Left kidney (tissue), 1 donor: ENCODE measurements at regions not wholly inside any gene's neighbourhood (a gene's known extent, or its start where the extent isn't known, plus 50 kb on each side); places are given as distances from the start of the nearest gene placed in this dataset.
"Not testable (repeated sequence)": the region's sequence is repeated elsewhere in the genome, so short reads cannot be mapped to it uniquely, and the experiment has no call there.

ENCODE experiments used
- DNase-seq: peaks from one replicate; pipeline ENCODE4 v3.0.0-alpha.2; 2013

DNA sequence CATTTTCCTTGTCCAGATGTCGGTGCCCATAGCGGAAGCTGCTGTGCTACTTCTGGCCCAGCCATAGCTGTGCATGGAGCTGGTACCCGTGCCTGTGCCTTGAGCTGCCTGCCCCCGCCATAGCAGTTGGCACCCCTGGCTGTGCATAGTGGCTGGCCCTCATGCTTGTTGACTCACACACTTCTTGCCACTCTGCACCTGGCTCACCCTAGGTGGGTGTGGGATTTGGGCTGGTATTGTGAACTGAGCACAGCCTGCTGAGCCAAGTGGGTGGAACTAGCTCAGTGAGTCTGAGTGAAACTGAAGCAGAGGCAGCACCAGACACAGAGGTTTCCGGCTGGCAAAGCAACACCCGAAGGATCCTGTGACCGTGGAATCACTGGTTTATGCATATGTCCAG, 689.5 kb upstream of the EYS start:
- no peak for DNase-seq

DNA sequence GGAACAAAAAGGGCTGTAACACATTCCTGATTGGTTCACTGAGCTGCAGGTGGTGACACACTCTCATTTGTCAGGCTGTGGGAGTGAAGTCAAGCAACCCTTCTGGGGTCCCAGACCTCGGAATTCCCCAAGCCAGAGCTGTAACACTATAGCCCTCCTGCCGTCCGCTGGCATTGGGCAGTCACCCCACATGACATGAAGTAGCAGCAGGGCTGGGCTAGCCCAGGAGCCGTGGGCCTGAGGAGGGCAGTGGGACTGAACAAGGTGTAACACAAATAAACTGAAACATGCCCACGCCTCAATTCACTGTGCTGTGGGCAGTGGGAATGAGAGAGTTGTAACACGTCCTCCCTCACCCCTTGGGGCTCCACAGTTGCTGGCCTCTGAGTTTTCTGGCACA, 689.1 kb upstream of the EYS start:
- no peak for DNase-seq

DNA sequence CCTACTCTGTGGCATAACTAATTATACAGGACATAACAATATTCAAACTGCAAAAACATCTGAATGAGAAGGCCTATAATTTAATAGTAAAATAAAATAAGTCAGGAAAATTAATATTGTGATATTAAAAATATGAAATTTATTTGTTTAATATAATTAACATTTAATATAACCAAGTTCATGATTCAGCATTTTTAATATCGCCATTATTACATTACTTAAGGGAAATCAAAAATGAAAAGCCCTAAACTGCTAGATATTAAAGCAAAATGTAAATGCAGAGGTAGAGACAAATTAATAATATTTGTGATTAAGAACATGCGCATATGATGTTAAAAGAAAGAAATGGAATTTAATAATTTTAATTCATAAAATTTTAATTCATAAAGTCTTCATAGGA, 683.4 kb upstream of the EYS start:
- DNase-seq, result no peak

DNA sequence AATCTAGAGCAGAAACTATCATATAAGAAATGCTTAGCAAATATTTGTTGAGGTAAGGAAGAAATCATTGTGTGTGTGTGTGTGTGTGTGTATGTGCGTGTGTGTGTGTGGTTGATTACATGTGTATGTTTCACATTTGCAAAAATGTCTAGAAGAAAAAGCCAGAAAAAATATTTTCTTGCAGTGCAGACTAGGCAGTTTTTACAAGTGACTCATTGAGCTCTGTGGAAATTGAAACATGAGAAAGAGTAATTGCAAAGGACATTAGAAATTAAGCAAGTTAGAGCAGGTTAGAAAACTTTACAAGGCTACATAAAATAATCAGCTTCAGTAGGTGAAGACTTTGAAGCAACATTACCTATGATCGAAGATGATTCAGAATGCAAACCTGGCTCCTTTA, 669.0 kb upstream of the EYS start:
- DNase-seq, result no peak

DNA sequence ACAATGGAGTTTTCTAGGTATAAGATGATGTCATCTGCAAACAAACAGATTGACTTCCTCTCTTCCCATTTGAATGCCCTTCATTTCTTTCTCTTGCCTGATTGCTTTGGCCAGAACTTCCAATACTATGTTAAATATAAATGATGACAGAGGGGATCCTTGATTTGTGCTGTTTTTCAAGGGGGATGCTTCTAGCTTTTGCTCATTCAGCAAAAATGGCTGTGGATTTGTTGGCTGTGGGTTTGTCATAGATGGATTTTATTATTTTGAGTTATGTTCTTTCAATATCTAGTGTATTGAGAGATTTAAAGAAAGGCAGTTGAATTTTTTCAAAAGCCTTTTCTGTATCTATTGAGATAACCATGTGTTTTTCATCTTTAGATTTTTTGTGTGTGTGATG, 662.4 kb upstream of the EYS start:
- no peak for DNase-seq

DNA sequence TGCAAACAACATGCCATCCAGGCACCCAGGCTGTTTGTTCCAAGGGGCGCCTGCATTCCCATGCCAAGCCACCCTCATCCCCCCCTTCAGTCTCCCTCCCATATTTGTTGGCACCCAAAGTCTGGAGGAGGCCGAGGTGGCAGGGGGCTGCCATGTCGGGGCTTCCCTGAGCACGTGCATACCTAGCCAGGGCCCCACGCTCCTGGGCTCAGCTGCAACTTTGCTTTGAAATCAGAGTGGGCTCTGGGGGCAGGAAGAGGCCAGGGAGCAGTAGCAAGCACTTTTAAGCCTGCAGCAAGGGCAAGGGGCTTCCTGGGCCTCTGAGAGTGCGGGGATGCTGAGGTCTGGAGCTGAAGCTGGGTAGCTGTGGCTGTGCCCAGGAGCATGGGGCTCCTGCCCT, 655.9 kb upstream of the EYS start:
- DNase-seq, result no peak

DNA sequence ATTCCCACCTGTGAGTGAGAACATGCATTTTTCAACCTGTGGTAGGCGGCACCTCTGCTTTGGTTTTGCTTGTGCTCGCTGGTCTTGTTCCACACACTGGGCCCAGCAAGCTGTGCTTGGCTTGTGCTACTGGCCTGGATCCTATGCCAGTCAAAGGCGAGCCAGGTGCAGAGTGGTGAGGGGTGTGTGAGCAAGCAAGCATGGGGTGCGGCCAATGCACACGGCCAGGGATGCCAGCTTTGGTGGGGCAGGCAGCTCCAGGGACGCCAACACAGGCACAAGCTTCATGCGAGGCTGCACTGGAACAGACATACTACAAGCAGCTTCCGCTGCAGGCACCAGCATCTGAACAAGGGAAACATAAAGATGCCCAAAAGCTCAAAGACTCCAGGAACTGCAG, 654.9 kb upstream of the EYS start:
- DNase-seq, result no peak

DNA sequence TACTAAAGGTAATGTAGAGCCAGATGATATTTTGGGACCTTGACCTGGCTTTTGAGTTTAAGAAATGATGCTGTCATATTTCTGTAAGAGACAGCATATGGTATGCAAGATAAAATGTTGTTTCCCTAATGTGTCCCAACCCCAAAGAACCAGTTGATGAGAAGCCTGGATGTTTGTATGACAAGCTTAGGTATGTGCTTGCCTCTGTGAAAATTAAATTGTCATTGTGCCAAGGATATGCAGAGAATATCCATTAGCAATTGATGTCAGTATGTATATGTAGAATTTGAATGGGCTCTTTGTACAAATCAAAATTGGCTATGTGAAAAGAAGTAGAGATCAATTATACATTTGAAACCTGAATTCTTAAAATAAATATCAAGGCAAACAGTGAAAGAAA, 650.8 kb upstream of the EYS start:
- DNase-seq, result no peak

DNA sequence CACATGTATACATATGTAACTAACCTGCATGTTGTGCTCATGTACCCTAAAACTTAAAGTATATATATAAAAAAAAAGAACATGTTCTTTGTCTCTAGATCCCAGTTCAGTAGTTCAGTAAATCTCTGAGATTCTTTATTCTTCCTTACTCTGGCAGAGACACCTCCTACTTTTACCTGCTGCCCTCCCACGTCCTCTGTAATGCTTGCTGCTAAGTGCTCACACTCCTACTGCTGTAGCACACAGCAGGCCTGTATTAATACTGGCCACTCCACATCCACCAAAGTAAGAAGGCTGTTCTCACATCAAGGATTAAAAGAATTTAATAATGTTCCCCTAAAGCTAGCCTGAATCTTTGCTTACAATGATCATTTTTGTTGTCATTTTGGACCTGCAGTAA, 648.4 kb upstream of the EYS start:
- DNase-seq, result no peak

DNA sequence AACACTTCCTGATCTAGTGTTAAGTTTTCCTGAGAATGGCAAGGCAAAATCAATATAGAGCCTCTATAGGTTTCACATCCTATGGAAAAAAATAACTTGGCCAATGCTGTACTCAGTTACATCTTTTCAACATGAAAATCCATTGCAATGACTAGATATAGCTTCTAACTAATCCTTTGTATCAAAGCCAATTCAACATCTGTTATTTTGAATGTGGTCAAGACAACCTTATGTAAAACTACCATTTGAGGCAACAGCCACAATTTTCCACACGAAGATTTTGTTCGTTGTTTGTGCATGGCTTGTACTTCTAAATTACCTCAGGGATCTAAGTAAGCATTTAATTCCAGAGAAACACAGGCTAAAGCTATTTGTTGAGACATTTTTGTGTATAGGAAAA, 637.8 kb upstream of the EYS start:
- DNase-seq, result no peak

DNA sequence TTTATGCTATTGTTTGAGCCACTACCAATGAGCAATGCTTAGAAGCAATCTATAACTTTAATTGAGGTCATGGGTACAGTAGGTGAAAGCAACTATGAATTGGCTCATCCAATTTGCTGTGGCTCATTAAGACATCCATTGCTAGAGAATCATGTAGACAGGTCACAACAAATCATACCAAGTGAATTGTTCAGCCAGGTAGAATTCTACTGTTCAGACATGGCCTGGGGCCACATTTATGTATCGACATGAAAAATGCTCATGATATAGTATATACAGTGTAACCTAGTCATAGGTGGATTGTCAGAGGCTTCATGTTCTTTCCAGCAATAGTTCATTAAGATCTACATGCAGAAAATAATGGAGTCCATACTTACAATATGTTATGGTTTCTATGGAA, 633.7 kb upstream of the EYS start:
- no peak for DNase-seq

DNA sequence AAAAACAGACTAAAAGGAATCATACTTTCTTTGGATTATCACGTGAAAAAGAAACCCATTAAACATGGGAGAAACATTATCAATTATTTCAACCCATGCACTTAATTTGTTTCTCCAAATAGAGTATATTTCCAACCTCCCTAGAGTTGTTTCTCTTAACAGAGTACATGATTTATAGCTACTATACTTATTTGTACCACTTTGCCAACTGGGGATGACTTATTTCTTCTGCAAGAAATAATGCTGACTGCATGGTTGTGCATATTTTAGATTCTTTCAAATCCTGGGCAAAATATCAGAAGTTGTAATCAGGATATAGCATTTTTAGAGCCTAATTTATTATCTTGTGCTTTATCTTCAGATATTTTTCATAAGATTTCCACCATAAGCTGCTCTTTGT, 629.1 kb upstream of the EYS start:
- DNase-seq, result no peak

DNA sequence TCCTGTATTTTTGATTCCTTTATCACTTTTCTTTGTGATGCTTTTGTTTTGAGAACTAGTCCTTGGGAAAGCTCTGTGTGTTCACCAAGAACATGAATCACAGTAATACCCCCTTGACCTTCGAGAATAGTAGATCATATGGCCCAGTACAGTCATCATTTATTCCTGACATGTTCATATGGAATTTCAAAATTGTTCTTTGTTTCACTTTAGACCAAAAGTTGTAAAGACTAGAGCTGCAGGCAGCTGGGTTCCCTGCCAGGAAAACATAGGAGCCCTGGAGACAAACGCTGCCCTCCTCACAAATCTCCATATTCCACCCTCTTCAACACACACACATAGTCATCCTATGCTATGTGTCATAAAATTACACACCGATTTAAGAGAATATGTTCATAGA, 621.2 kb upstream of the EYS start:
- no peak for DNase-seq

DNA sequence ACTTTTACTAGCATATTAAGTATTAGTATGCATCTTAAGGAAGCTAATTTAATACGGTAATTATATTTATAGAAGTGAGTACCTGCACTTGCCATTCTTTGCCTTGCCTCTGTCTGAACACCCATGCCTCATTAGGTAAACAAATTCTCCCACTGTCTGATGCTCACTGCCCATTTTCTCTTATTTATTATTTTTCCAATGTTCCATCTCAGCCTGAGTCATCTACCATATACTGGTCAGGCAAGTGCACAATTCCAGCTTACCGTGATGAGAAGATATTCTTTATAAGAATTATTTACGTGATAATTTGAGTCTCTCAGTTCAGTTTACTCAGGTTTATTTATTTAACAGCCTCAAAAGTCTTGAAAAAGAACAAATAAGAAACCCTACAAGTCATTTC, 619.2 kb upstream of the EYS start:
- DNase-seq, result no peak

DNA sequence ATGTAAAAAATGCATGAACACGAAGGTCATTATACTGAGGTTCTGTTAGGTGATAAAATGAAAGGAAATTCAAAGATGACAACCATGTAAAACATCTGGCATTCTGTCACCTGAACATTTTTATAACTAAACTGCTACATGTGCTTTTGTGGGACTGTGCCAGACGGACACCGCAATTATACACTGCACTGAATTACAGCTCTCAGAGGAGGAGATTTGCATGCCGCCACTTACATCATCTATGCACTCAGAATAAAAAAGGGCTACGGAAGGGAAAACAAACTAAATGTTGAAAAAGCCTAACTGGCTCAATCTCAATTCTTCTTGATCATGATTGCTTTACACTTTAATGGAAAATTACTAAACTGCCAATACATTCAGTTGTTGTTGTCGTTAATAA, 614.0 kb upstream of the EYS start:
- no peak for DNase-seq

DNA sequence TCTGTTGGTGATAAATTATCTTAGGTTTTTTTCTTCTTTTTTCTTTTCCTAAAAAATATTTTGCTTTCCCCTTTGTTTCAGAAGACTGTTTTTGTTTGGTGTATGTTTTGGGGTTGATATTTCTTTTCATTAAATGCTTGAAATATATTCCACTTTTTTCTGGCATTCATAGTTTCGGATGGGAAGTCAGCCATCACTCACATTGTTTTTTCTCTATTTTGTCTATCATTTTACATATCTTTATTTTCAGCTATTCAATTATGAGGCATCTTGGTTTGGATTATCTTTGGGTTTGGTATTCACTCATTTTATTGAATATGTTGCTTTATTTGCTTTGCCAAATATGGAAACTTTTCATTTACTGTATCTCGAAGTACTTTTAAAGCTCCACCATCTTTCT, 600.5 kb upstream of the EYS start:
- no peak for DNase-seq

DNA sequence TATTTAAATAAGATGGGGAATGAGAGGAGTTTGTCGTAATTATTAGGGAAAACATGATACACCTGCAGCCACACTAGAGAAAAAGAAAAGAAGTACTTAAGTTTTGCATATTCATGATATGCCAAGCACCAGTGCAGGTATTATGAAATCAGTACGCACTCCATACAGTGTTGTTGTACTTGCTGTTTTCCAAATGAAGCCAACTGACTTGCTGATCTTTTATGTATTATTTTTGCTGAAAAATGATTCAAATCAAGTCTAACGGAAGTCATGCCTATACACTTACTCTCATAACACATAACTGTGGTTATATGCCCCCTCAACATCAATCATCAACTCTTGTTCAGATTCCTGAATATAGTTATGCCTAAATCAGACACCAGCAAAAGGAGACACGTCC, 584.9 kb upstream of the EYS start:
- no peak for DNase-seq

DNA sequence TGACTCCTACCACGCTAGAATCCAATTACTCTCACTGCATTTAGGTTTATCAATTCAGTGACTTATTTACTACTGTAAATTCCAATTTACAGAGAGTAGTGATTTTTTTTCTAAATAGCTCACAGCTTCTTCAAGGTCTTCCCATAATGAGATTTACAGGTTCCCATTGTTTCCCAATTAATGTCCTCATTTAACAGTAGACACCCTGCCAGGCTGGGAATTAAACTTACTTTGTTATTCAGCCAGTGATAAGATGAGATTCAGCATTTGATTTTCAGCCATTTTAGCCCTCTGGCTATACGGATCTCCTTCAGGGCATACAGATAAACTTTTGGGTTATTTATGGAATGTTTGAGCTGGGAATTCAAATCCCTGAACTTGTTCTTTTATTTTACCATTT, 582.9 kb upstream of the EYS start:
- no peak for DNase-seq

DNA sequence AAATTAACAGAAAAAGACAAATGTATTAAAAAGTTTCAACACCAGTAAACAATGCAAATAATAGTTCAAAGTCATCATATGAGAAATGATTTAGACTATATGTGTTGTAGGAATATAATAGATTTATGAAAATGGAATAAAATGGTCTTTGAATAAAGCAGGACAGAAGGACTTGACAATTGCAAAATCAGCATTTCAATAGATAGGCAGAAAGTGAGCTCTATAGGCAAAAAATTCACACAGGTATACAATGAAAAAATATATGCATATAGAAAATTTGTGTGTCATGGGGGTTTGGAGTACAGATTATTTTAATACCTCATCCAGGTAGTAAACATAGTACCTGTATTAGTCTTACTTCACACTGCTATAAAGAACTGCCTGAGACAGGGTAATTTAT, 571.1 kb upstream of the EYS start:
- no peak for DNase-seq

DNA sequence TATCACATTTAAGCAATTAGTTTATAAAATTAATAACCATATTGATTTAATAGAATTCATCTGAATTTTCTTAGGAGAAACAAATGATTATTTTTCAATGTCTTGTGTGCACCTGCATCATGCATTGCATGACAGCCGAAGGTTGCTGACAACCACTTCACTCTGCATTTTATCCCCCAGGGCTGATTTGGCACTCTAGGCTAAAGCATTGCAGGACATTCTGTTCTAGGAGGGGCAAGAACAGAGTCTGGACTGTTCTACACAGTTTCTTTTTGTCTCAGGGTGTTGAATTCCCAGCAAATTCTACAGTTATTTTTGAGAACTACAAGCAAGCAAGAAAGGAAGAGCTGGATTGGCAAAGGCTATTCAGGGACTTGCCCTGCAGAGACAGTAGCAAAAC, 570.4 kb upstream of the EYS start:
- no peak for DNase-seq

DNA sequence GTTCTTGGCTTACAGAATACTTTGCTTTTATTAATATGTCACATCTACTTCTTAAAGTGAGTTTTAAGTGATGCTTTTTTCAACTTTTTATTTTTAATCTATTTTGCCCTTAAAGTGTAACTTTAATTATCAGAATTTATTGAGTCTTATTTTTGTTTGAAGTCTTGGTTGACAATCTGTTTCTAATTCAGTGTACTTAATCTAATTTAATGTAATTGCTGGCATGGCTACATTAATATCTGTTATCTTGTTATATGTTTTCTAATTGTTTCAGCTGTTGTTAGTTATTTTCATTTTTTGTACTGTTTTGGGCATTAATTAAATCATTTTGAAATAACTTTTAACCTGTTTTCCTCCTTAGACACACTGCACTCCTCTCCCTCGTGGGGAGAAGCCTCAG, 558.7 kb upstream of the EYS start:
- no peak for DNase-seq

DNA sequence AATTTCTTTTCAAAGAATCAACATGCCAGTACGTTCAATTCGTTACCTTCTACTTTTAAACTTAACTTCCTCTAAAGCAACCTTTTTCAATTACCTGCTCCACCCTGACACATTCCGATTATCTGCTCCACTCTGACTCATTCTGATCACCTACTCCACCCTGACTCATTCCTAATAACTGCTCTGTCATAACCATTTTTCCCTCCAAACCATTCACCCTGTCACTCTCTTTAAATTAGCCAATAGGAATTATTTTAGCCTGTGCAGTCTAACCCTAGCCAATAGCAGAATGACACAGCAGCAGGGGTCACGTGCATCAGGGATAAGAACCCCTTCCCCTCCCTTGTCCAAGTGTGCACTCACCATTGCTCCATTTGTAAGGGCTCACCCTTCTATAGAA, 557.4 kb upstream of the EYS start:
- DNase-seq, result no peak

DNA sequence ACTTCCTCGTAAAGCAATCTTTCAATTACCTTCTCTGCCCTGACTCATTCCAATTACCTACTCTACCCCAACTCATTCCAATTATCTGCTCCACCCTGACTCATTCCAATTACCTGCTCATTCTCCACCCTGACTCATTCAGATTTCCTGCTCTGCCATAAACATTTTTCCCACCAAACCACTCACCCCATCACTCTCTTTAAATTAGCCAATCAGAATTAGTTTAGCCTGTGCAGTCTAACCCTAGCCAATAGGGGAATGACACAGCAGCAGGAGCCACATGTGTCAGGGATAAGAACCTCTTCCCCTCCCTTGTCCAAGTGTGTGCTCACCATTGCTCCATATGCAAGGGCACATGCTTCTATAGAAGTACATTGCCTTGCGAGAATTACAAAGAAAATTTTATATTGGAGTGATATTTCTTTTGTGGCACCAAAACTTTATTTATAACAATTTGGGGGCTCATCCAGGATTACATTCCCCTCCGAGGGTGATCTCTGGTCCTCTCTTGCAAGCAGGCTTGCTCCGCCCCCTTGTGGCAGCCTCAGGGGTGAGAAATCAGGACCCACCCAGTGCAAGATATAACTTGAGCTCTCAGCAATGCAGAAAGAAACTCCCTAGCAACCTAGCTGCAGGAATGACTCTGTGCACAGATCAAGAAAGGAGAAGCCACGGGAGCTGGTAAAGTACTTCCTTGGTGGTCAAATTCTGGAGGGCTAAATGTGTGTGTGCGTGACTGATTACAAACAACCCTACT, 551.9 kb upstream of the EYS start:
- DNase-seq, result not testable (repeated sequence)

DNA sequence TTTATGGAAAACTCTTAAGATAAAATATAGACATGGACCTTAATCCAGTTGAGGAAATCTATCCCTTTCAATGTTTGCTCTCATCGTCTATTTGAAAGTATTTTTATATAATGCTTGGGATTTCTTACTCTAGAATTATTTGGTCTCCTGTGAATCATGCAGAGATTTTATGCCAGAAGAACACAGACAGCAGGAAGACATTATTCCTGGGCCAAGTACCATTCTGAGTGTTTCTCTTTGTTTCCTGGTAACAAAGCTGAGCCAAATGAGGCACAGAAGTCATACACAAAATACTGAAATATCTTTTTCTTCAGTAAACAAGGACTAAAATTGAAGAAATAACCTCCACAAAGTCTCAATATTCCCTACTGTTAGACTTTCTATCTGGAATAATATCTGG, 538.2 kb upstream of the EYS start:
- DNase-seq, result no peak

DNA sequence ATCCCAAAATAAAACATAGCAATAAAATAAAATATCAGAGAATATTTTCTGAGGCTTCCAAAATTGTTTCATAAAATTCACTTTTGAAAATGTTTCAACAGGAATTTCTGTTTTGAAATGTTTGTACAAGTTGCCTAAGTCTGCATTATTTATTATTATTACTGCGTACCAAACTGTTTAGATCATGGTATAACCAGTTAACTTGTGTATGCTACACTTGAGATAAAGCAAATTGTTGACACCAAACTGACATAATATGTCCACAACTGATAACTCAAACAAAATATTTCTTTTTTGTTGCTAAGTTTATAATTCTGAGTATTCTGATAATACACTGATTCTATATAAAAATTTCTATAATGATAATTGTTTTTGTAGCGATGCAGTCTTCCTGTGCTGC, 531.8 kb upstream of the EYS start:
- DNase-seq, result no peak
